PC-9 (cell line): ENCODE measurements at regions not wholly inside any gene's neighbourhood (a gene's known extent, or its start where the extent isn't known, plus 50 kb on each side); places are given as distances from the start of the nearest gene placed in this dataset.

Experiments used
- CTCF ChIP-seq: fragments of 200-600 bp; sonication (generic); conservative IDR thresholded peaks from 2 replicates; pipeline ENCODE4 v1.6.1; 2017; ENCODE audit warnings: mixed run types, antibody characterized with exemption, mild to moderate bottlenecking, moderate library complexity
- EZH2 ChIP-seq: fragments of 200-600 bp; sonication (generic); IDR thresholded peaks from 2 replicates; pipeline ENCODE4 v1.8.0; 2017; ENCODE audit warnings: antibody characterized with exemption, low read depth

GRCh38 chr12:131194166-131194565, 240.5 kb downstream of the ADGRD1 start:
- TF ChIP-seq CTCF, result no peak
- TF ChIP-seq EZH2, result no peak
